Activated T-cell treated with anti-CD3 and anti-CD28 coated beads, Interleukin-2, amount 50 U/mL, for 24 hours (primary cell): ENCODE measurements at regions not wholly inside any gene's neighbourhood (a gene's known extent, or its start where the extent isn't known, plus 50 kb on each side); places are given as distances from the start of the nearest gene placed in this dataset.

ENCODE experiments used
- DNase-seq: peaks from one replicate; pipeline ENCODE4 v3.0.0-alpha.2; 2020
- H3K27ac Mint-ChIP-seq: 2 replicates; pipeline ENCODE4 v1.8.0; 2020; ENCODE audit warnings: mild to moderate bottlenecking, mixed read lengths
- H3K27me3 Mint-ChIP-seq: 2 replicates; pipeline ENCODE4 v1.8.0; 2020; ENCODE audit warnings: mixed read lengths
- H3K36me3 Mint-ChIP-seq: 2 replicates; pipeline ENCODE4 v1.8.0; 2020; ENCODE audit warnings: low read depth, mixed read lengths
- H3K4me1 Mint-ChIP-seq: 2 replicates; pipeline ENCODE4 v1.8.0; 2020; ENCODE audit warnings: low read depth, mixed read lengths
- H3K4me3 Mint-ChIP-seq: 2 replicates; pipeline ENCODE4 v1.8.0; 2020; ENCODE audit warnings: mild to moderate bottlenecking, moderate library complexity, mixed read lengths
- H3K9me3 Mint-ChIP-seq: 2 replicates; pipeline ENCODE4 v1.8.0; 2020; ENCODE audit warnings: mixed read lengths

- no peaks in the 10 kb centered on the region for H3K4me1 Mint-ChIP-seq
- no peak for DNase-seq
- no peak overlapping the region for H3K4me3 Mint-ChIP-seq
- H3K27ac Mint-ChIP-seq = no peak overlapping the region
- no peaks in the 10 kb centered on the region for H3K36me3 Mint-ChIP-seq
- H3K27me3 Mint-ChIP-seq = peaks cover 7% of the 10 kb centered on the region
- no peaks in the 10 kb centered on the region for H3K9me3 Mint-ChIP-seq
Measured at GRCh38 chr2:196383799-196384198, 212.4 kb upstream of the STK17B start.

- H3K36me3 Mint-ChIP-seq = no peaks in the 10 kb centered on the region
- no peak for DNase-seq
- H3K27ac Mint-ChIP-seq = no peak overlapping the region
- H3K4me3 Mint-ChIP-seq = no peak overlapping the region
- no peaks in the 10 kb centered on the region for H3K9me3 Mint-ChIP-seq
- H3K27me3 Mint-ChIP-seq = peaks cover 7% of the 10 kb centered on the region
- H3K4me1 Mint-ChIP-seq = peaks cover 3% of the 10 kb centered on the region
Measured at GRCh38 chr2:196384729-196385128, 213.4 kb upstream of the STK17B start.

- Mint-ChIP-seq H3K9me3 (no peaks in the 10 kb centered on the region), H3K36me3 (no peaks in the 10 kb centered on the region), H3K27ac (no peak overlapping the region), H3K4me1 (peaks cover 5% of the 10 kb centered on the region), H3K27me3 (no peaks in the 10 kb centered on the region), H3K4me3 (no peak overlapping the region)
- DNase-seq = no peak
Measured at GRCh38 chr2:196389670-196390069, 218.3 kb upstream of the STK17B start.

- no peaks in the 10 kb centered on the region for H3K36me3 Mint-ChIP-seq
- DNase-seq = no peak
- H3K4me3 Mint-ChIP-seq = no peak overlapping the region
- H3K9me3 Mint-ChIP-seq = no peaks in the 10 kb centered on the region
- H3K4me1 Mint-ChIP-seq = peaks cover 5% of the 10 kb centered on the region
- H3K27ac Mint-ChIP-seq = no peak overlapping the region
- H3K27me3 Mint-ChIP-seq = no peaks in the 10 kb centered on the region
Measured at GRCh38 chr2:196390243-196391148, 219.1 kb upstream of the STK17B start.

DNA sequence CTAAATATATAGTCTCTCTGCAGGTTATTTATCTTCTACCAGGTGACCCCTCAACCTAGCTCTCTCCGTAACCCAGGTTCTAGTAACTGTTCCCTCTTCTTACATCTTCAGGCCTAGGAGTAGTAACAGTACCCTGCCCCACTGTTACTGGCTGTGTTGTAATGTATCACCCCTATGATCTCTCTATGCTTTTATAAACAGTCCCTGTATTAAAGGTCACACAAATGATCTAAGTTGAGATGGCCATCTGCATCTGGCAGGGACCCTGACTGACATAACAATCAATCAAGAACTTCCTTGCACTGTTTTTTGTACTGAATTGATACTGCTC, 219.7 kb upstream of the STK17B start:
- Mint-ChIP-seq H3K9me3 (no peaks in the 10 kb centered on the region), H3K4me1 (peaks cover 5% of the 10 kb centered on the region), H3K36me3 (no peaks in the 10 kb centered on the region), H3K4me3 (no peak overlapping the region), H3K27ac (no peak overlapping the region), H3K27me3 (no peaks in the 10 kb centered on the region)
- no peak for DNase-seq

GRCh38 chr2:196399096-196399495, 227.7 kb upstream of the STK17B start:
- Mint-ChIP-seq H3K4me3 (no peak overlapping the region), H3K36me3 (no peaks in the 10 kb centered on the region), H3K27ac (no peak overlapping the region), H3K27me3 (no peaks in the 10 kb centered on the region), H3K4me1 (no peaks in the 10 kb centered on the region), H3K9me3 (no peaks in the 10 kb centered on the region)
- no peak for DNase-seq

GRCh38 chr2:196399722-196400691, 228.6 kb upstream of the STK17B start:
- Mint-ChIP-seq H3K27ac (no peak overlapping the region), H3K4me3 (no peak overlapping the region), H3K4me1 (no peaks in the 10 kb centered on the region), H3K9me3 (no peaks in the 10 kb centered on the region), H3K27me3 (no peaks in the 10 kb centered on the region), H3K36me3 (no peaks in the 10 kb centered on the region)
- no peak for DNase-seq

GRCh38 chr2:196403471-196403870, 232.1 kb upstream of the STK17B start:
- Mint-ChIP-seq H3K4me1 (peaks cover 8% of the 10 kb centered on the region), H3K27ac (no peak overlapping the region), H3K4me3 (no peak overlapping the region), H3K27me3 (peaks cover 9% of the 10 kb centered on the region), H3K9me3 (no peaks in the 10 kb centered on the region), H3K36me3 (no peaks in the 10 kb centered on the region)
- DNase-seq = no peak

GRCh38 chr2:196404276-196404675, 232.9 kb upstream of the STK17B start:
- H3K27me3 Mint-ChIP-seq = peaks cover 13% of the 10 kb centered on the region
- DNase-seq = no peak
- H3K4me3 Mint-ChIP-seq = no peak overlapping the region
- H3K27ac Mint-ChIP-seq = no peak overlapping the region
- H3K9me3 Mint-ChIP-seq = no peaks in the 10 kb centered on the region
- H3K4me1 Mint-ChIP-seq = peaks cover 9% of the 10 kb centered on the region
- no peaks in the 10 kb centered on the region for H3K36me3 Mint-ChIP-seq

DNA sequence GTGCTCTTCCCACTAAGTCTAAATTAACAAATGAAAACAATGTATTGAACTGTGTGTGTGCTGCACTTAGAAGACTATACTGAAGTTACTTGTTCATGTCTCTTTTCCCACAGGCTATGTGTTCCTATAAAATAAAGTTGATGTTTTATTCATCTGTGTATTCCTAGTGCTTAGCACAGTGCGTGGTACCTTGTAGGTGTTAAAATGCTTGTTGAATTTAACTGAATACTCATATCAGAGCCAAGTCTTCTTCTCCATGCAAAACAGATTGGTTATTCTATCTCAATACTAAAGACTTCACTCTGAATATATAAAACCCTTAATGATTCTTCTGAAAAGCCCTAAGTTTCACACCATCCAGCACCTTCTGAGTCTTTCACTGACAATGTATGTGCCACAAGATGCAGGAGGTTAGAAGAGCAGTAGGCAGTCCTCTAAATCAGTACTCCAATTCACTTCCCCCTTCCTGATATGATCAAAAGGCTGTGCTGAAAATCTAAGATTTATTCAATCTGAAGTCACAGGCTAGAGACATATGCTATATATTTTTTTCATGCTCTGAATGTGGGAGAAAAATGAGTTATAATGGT, 231.7 kb upstream of the CCDC150 start:
- Mint-ChIP-seq H3K9me3 (no peaks in the 10 kb centered on the region), H3K4me1 (peaks cover 10% of the 10 kb centered on the region), H3K36me3 (no peaks in the 10 kb centered on the region), H3K27me3 (peaks cover 22% of the 10 kb centered on the region), H3K4me3 (no peak overlapping the region), H3K27ac (no peak overlapping the region)
- no peak for DNase-seq

- peaks cover 10% of the 10 kb centered on the region for H3K4me1 Mint-ChIP-seq
- no peak for DNase-seq
- H3K36me3 Mint-ChIP-seq = no peaks in the 10 kb centered on the region
- no peaks in the 10 kb centered on the region for H3K9me3 Mint-ChIP-seq
- H3K4me3 Mint-ChIP-seq = no peak overlapping the region
- peaks cover 22% of the 10 kb centered on the region for H3K27me3 Mint-ChIP-seq
- no peak overlapping the region for H3K27ac Mint-ChIP-seq
Measured at GRCh38 chr2:196409376-196409775, 230.1 kb upstream of the CCDC150 start.

DNA sequence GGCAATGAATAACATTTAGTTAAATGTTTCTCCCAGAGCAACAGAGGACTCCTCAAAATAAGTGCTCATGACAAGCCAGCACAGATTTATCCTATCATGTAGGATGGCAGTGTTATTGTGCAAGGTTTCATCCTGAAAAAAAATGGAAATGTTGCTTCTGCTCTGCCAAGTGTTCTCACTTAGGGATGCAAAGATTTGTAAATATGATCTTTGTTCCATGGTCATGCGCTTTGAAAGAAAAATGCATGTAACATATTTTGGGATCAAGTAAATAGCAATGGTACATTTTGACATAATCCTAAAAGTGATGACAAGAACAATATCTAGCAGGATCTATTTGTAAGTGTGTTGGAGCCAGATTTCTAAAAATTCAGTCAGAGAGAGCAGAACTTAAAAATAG, 229.5 kb upstream of the CCDC150 start:
- H3K36me3 Mint-ChIP-seq = no peaks in the 10 kb centered on the region

DNA sequence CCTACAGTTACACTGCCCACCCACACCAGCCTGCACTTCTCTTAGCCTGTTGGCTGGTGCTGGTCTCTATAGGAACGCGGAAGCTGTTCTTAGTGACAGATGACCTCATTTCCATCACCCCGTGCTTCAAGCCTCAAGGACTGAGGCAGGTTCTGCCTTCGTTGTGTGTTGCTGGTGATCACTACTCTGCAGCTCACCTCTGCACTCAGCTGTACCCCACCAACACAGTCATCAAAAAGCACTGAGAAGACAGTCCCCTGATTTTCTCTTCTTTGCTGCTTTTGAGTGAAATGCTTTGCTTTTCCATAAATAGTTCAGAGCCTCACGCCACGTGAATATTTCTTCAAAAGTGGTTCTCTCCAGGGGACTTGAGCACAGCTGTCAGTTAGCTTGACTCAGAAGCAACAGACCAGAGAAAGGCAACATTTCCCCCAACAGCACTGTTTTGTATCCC, 225.7 kb upstream of the CCDC150 start:
- H3K9me3 Mint-ChIP-seq = no peaks in the 10 kb centered on the region
- no peaks in the 10 kb centered on the region for H3K36me3 Mint-ChIP-seq
- H3K27me3 Mint-ChIP-seq = peaks cover 13% of the 10 kb centered on the region
- peaks cover 10% of the 10 kb centered on the region for H3K4me1 Mint-ChIP-seq
- H3K4me3 Mint-ChIP-seq = no peak overlapping the region
- no peak for DNase-seq
- no peak overlapping the region for H3K27ac Mint-ChIP-seq

More for the DNA sequence above, 229.5 kb upstream of the CCDC150 start:
- no peak overlapping the region for H3K27ac Mint-ChIP-seq
- H3K4me1 Mint-ChIP-seq = peaks cover 10% of the 10 kb centered on the region
- H3K4me3 Mint-ChIP-seq = no peak overlapping the region
- peaks cover 22% of the 10 kb centered on the region for H3K27me3 Mint-ChIP-seq
- H3K9me3 Mint-ChIP-seq = no peaks in the 10 kb centered on the region
- DNase-seq = no peak

DNA sequence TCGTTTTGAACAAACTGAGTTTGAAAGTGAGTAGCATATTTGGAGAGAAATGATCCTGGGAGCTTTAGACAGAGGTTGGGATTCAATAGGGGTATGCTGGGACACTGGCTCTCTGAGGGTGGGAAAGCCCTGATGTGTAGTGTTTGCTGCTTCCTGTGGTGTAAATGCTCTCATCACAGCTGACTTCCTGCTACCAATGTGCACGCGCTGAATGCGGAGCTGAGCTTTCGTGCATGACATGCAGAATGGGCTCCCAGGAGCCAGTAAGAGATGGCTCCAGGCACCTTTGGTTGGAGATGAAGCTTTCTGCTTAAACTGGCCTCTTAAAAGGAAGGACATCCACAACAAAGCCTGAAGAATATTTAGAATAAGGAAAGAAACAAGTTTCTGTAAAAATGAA, 224.1 kb upstream of the CCDC150 start:
- peaks cover 3% of the 10 kb centered on the region for H3K27me3 Mint-ChIP-seq
- peak overlapping the region; percentile 24 for H3K27ac Mint-ChIP-seq
- peak overlapping the region; percentile 54 for H3K4me3 Mint-ChIP-seq
- no peak for DNase-seq
- H3K36me3 Mint-ChIP-seq = no peaks in the 10 kb centered on the region
- H3K4me1 Mint-ChIP-seq = peaks cover 7% of the 10 kb centered on the region
- H3K9me3 Mint-ChIP-seq = no peaks in the 10 kb centered on the region
